Gastroesophageal sphincter (tissue), 3 donors: ENCODE measurements at regions not wholly inside any gene's neighbourhood (a gene's known extent, or its start where the extent isn't known, plus 50 kb on each side); places are given as distances from the start of the nearest gene placed in this dataset.

ENCODE experiments used
- CTCF ChIP-seq, 4 experiments: fragments of 200-600 bp in 2 of 4; fragments of 450-650 bp in 2 of 4; sonication (generic) in 1 of 4; IDR thresholded peaks; one replicate each; pipeline ENCODE4 v1.5.1; 2017 to 2019; ENCODE audit warnings: antibody characterized with exemption in 4 of 4, mild to moderate bottlenecking in 2 of 4, moderate library complexity in 2 of 4
- EP300 ChIP-seq: sonication (generic); formaldehyde crosslinking; IDR thresholded peaks from one replicate; pipeline ENCODE4 v1.6.1; 2017; ENCODE audit warnings: antibody characterized with exemption, mild to moderate bottlenecking
- POLR2A ChIP-seq, 2 donors: fragments of 450-650 bp; IDR thresholded peaks; one replicate each; pipeline ENCODE4 v1.6.1; 2017; ENCODE audit warnings: antibody characterized with exemption in 2 of 2, mild to moderate bottlenecking in 2 of 2, moderate library complexity in 1 of 2
- POLR2AphosphoS5 ChIP-seq: sonication (generic); formaldehyde crosslinking; IDR thresholded peaks from one replicate; pipeline ENCODE4 v1.6.1; 2017; ENCODE audit warnings: antibody characterized with exemption

GRCh38 chr6:92568541-92568940 is 850.8 kb downstream of the EPHA7 start:
- TF ChIP-seq EP300: no peak
- no peak for TF ChIP-seq CTCF (IDR thresholded peaks at IDR 0.05)
- TF ChIP-seq POLR2A (IDR thresholded peaks at IDR 0.05): no peak
- no peak for TF ChIP-seq POLR2AphosphoS5
